ENCODE measurements at regions not wholly inside any gene's neighbourhood (a gene's known extent, or its start where the extent isn't known, plus 50 kb on each side); places are given as distances from the start of the nearest gene placed in this dataset.

DNA sequence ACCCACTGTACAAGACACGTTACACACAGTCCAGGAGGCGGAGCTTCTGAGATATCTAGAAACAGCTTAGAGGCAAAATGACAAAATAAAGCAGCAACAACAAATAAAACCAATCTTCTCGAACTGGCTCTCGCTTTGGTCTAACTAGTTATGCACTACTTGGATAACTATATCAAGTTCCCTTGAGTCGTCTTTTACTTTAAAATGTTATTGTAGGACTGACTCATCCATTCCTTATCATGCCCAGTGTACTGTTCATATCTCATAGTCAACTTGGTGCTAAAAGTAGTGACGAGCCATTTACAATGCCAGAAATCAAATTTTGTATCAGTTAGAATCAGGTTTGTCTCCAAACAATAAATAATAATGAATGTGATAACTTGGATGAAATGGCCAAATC, 102.5 kb upstream of the SLC35G4 start:
- H3K36me3 Mint-ChIP-seq (ENCODE audit: low read depth), result no peaks in the 10 kb centered on the region
- H3K27ac Mint-ChIP-seq (ENCODE audit: unreplicated experiment), result no peak overlapping the region
- no peaks in the 10 kb centered on the region for H3K27me3 Mint-ChIP-seq (ENCODE audit: low read depth)
- TF ChIP-seq, protein P1, sequence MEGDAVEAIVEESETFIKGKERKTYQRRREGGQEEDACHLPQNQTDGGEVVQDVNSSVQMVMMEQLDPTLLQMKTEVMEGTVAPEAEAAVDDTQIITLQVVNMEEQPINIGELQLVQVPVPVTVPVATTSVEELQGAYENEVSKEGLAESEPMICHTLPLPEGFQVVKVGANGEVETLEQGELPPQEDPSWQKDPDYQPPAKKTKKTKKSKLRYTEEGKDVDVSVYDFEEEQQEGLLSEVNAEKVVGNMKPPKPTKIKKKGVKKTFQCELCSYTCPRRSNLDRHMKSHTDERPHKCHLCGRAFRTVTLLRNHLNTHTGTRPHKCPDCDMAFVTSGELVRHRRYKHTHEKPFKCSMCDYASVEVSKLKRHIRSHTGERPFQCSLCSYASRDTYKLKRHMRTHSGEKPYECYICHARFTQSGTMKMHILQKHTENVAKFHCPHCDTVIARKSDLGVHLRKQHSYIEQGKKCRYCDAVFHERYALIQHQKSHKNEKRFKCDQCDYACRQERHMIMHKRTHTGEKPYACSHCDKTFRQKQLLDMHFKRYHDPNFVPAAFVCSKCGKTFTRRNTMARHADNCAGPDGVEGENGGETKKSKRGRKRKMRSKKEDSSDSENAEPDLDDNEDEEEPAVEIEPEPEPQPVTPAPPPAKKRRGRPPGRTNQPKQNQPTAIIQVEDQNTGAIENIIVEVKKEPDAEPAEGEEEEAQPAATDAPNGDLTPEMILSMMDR (IDR thresholded peaks at IDR 0.05), result no peak
- no peak overlapping the region for H3K4me3 Mint-ChIP-seq (ENCODE audit: unreplicated experiment)
- no peaks in the 10 kb centered on the region for H3K9me3 Mint-ChIP-seq (ENCODE audit: low read depth)
- no peak for DNase-seq (ENCODE audit: low spot score)
- H3K4me1 Mint-ChIP-seq (ENCODE audit: low read depth), result peaks cover 3% of the 10 kb centered on the region

DNA sequence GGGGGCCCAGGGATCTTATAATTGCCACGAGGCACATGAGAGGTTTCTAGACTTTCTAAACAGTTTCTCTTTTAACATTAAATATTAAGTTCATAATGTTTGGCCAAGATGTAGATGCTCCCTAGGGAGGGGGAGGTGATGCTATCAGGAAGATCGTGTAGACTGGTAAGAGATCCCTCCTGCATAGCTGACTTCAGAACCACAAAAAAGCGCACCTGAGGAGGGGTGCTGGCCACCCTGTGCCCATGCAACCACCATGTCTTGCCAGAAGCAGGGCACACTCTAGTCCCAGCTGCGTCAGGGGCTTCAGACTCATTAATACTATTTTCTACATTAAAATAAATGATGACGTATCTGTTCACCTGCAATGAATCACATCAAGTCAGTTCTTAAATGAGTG, 103.4 kb upstream of the SLC35G4 start:
- H3K4me3 Mint-ChIP-seq (ENCODE audit: unreplicated experiment), result no peak overlapping the region
- no peaks in the 10 kb centered on the region for H3K9me3 Mint-ChIP-seq (ENCODE audit: low read depth)
- TF ChIP-seq, protein P1 (IDR thresholded peaks at IDR 0.05), result no peak
- no peak for DNase-seq (ENCODE audit: low spot score)
- H3K36me3 Mint-ChIP-seq (ENCODE audit: low read depth), result no peaks in the 10 kb centered on the region
- H3K4me1 Mint-ChIP-seq (ENCODE audit: low read depth), result peaks cover 10% of the 10 kb centered on the region
- no peaks in the 10 kb centered on the region for H3K27me3 Mint-ChIP-seq (ENCODE audit: low read depth)
- no peak overlapping the region for H3K27ac Mint-ChIP-seq (ENCODE audit: unreplicated experiment)

DNA sequence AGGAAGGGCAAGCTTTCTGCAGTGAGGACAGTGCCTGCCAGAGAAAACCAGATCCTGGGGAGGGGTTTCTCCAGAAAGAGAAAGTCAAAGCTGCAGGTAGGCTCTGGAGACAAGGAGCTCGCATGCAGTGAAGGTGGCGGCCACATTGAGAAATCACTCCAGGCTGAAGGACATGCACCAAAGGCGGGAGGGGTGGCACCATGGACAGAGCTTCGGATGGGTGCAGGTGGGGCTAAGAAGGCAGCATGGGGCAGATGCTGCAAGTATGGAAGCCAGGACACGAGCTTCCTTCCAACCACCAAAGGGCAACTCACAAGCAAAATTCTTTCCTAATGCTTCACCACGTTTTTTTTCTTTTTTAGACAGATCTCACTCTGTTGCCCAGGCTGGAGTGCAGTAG, 104.4 kb upstream of the SLC35G4 start:
- no peak for DNase-seq (ENCODE audit: low spot score)
- no peak overlapping the region for H3K4me3 Mint-ChIP-seq (ENCODE audit: unreplicated experiment)
- no peaks in the 10 kb centered on the region for H3K9me3 Mint-ChIP-seq (ENCODE audit: low read depth)
- peaks cover 20% of the 10 kb centered on the region for H3K4me1 Mint-ChIP-seq (ENCODE audit: low read depth)
- H3K36me3 Mint-ChIP-seq (ENCODE audit: low read depth), result no peaks in the 10 kb centered on the region
- no peaks in the 10 kb centered on the region for H3K27me3 Mint-ChIP-seq (ENCODE audit: low read depth)
- no peak overlapping the region for H3K27ac Mint-ChIP-seq (ENCODE audit: unreplicated experiment)
- TF ChIP-seq, protein P1 (IDR thresholded peaks at IDR 0.05), result no peak

DNA sequence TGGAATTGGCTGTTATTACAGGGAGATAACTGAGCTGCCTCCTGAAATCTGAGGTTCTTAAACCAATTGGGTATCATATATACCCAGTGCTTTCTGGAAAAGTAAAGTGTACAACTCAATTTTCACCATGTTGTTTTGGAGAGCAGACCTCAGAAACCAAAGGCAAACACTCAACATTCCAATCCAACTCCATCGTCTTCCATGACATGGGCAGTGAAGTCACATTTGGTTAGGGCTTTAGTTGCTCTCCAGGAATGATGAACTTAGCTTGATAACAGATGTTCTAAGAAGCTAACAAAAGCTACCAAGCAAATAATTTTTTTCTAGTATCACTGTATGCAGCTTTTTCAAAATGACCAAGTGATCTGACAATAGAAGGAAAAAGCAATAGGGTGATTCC, 107.0 kb upstream of the SLC35G4 start:
- no peaks in the 10 kb centered on the region for H3K9me3 Mint-ChIP-seq (ENCODE audit: low read depth)
- H3K27ac Mint-ChIP-seq (ENCODE audit: unreplicated experiment), result no peak overlapping the region
- H3K27me3 Mint-ChIP-seq (ENCODE audit: low read depth), result no peaks in the 10 kb centered on the region
- DNase-seq (ENCODE audit: low spot score), result no peak
- TF ChIP-seq, protein P1 (IDR thresholded peaks at IDR 0.05), result no peak
- peaks cover 41% of the 10 kb centered on the region for H3K4me1 Mint-ChIP-seq (ENCODE audit: low read depth)
- H3K36me3 Mint-ChIP-seq (ENCODE audit: low read depth), result no peaks in the 10 kb centered on the region
- no peak overlapping the region for H3K4me3 Mint-ChIP-seq (ENCODE audit: unreplicated experiment)

- peak overlapping the region; percentile 33 for H3K27ac Mint-ChIP-seq (ENCODE audit: unreplicated experiment)
- peaks cover 40% of the 10 kb centered on the region for H3K4me1 Mint-ChIP-seq (ENCODE audit: low read depth)
- TF ChIP-seq, protein P1 (IDR thresholded peaks at IDR 0.05), result no peak
- no peak overlapping the region for H3K4me3 Mint-ChIP-seq (ENCODE audit: unreplicated experiment)
- no peak for DNase-seq (ENCODE audit: low spot score)
- no peaks in the 10 kb centered on the region for H3K9me3 Mint-ChIP-seq (ENCODE audit: low read depth)
- H3K27me3 Mint-ChIP-seq (ENCODE audit: low read depth), result no peaks in the 10 kb centered on the region
- H3K36me3 Mint-ChIP-seq (ENCODE audit: low read depth), result no peaks in the 10 kb centered on the region
Measured at GRCh38 chr18:11501352-11501751, 108.0 kb upstream of the SLC35G4 start.

All from chondrocyte (in vitro differentiated cells).